Activated T-helper 2 cell treated with anti-CD3 and anti-CD28 coated beads, Interferon-gamma antibody, Interleukin-2, Interleukin-4, amounts not matched to agents 10 μg/mL and 5 μg/mL and 100 μg/mL, durations not matched to agents 14 hours and 24 hours and 36 hours (primary cell): ENCODE measurements at regions not wholly inside any gene's neighbourhood (a gene's known extent, or its start where the extent isn't known, plus 50 kb on each side); places are given as distances from the start of the nearest gene placed in this dataset.

Source experiments
- DNase-seq: peaks from one replicate; pipeline ENCODE4 v3.0.0; 2021; ENCODE audit warnings: low spot score
- H3K27ac Mint-ChIP-seq: one replicate; pipeline ENCODE4 v1.8.0; 2021; ENCODE audit warnings: mixed read lengths
- H3K27me3 Mint-ChIP-seq: one replicate; pipeline ENCODE4 v1.8.0; 2021; ENCODE audit warnings: low read depth, mixed read lengths
- H3K36me3 Mint-ChIP-seq: one replicate; pipeline ENCODE4 v1.8.0; 2021; ENCODE audit warnings: low read depth, mixed read lengths
- H3K4me1 Mint-ChIP-seq: one replicate; pipeline ENCODE4 v1.8.0; 2021; ENCODE audit warnings: low read depth, mixed read lengths
- H3K4me3 Mint-ChIP-seq: one replicate; pipeline ENCODE4 v1.8.0; 2021; ENCODE audit warnings: low read depth, mild to moderate bottlenecking, moderate library complexity, mixed read lengths
- H3K9me3 Mint-ChIP-seq: one replicate; pipeline ENCODE4 v1.8.0; 2021; ENCODE audit warnings: mixed read lengths
- intact Hi-C: fragments of 100-400 bp; cut with micrococcal nuclease; formaldehyde crosslinking; loops from one replicate; pipeline ENCODE4 v1.15.1; 2023

DNA sequence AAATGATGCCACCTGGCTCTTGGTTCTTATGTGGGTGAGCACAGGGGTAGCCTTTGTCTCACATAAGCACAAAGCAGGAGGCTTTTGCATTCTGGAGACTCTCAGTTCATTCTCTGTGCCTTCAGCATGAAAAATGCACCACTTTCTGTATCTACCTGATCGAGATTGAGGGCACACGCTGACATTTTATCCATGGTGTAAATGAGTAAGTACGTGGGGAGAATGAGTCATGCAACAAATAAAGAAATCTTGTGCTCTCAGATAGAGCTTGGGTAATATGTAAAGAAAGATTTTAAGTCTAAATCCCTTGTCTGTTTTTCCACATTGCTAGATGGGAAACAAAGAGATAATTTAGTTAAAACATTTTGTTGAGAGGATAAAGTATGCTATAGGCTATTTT lies 607.2 kb upstream of the WWC1 start:
- Mint-ChIP-seq H3K27me3 (no peaks in the 10 kb centered on the region), H3K4me3 (no peak overlapping the region), H3K9me3 (no peaks in the 10 kb centered on the region), H3K27ac (no peak overlapping the region), H3K36me3 (no peaks in the 10 kb centered on the region), H3K4me1 (no peaks in the 10 kb centered on the region)
- DNase-seq, result no peak
- intact Hi-C loops, result no loop called here

DNA sequence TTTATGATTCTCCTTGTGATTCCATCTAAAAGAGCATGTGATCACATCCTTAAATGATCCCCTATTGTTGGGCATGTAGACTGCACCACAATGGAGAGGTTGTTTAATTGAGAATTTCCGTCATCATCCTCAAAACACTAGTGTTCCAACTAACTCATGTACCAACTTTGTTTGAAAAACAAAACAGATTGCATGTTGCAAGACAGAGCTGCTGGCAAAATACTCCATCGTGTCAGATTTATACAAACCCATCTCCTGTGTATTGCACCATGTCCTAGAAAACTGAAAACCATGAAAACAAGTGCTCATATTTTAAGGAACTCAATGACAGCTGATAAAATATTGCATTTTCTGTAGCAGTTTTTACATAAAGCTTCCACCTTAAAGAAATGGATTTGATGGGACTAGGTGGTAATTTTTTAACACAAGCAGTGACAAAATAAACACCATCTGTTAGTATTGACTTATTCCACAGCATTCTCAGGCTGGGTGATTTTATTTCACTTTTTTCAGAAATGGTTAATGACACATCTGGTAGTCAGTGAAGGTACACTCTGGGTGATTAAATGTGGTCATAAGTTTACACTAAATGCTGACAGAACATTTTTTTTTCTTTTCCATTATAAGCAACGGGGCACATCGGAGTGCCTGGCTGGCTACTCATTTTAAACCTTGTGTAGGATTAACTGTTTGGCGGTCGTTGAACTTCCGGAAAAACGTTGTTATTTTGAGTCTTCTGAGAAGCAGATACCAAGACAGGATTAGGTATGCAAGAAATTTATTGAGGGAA lies 602.9 kb upstream of the WWC1 start:
- Mint-ChIP-seq H3K27ac (no peak overlapping the region), H3K27me3 (no peaks in the 10 kb centered on the region), H3K9me3 (no peaks in the 10 kb centered on the region), H3K4me1 (no peaks in the 10 kb centered on the region), H3K36me3 (no peaks in the 10 kb centered on the region), H3K4me3 (no peak overlapping the region)
- DNase-seq, result no peak
- intact Hi-C loops, result no loop called here

- Mint-ChIP-seq H3K9me3 (no peaks in the 10 kb centered on the region), H3K27ac (no peak overlapping the region), H3K27me3 (no peaks in the 10 kb centered on the region), H3K4me1 (no peaks in the 10 kb centered on the region), H3K4me3 (no peak overlapping the region), H3K36me3 (no peaks in the 10 kb centered on the region)
- intact Hi-C loops, result no loop called here
- DNase-seq, result no peak
Observed at GRCh38 chr5:167694325-167695147, 596.9 kb upstream of the WWC1 start.

DNA sequence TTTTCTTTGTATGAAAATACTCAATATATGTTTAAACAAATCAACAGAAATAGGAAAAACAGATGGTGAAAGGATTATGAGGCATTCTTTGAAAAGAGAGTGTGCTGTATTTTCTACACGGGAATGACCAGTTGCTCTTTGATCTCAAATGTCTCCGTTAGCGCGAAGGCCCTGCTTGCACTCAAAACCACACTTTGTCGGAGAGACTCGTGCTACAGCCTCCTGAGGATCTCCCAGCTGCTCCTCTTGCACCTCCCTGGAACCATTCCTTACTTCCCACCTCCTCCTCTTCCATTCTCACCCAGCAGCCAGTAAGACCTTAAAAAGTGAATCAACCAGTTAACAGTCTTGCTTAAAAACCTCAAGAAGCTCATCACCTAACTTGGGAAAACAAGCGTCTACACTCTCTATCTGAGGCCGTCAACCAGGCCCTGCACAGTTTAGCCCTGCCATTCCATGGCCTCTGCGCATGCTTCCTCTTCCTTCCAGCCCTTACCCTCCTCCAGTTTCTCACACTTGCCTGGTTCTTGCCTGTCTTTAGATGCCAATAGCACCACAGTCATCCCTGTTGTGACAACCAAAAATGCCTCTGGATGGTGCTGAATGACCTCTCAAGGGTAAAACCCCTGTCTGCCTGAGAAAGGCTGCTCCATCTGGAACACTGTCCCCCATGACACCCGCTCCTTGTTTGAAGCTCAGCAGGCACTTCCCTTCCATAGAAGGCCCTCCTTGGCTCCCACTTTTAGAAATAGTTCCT lies 594.7 kb upstream of the WWC1 start:
- DNase-seq, result no peak
- intact Hi-C loops, result no loop called here
- Mint-ChIP-seq H3K4me3 (no peak overlapping the region), H3K27me3 (no peaks in the 10 kb centered on the region), H3K4me1 (no peaks in the 10 kb centered on the region), H3K9me3 (no peaks in the 10 kb centered on the region), H3K36me3 (no peaks in the 10 kb centered on the region), H3K27ac (no peak overlapping the region)

GRCh38 chr5:167699432-167699831 lies 592.0 kb upstream of the WWC1 start:
- Mint-ChIP-seq H3K36me3 (no peaks in the 10 kb centered on the region), H3K4me3 (no peak overlapping the region), H3K4me1 (no peaks in the 10 kb centered on the region), H3K27ac (no peak overlapping the region), H3K9me3 (no peaks in the 10 kb centered on the region), H3K27me3 (no peaks in the 10 kb centered on the region)
- DNase-seq, result no peak
- intact Hi-C loops, result no loop called here

DNA sequence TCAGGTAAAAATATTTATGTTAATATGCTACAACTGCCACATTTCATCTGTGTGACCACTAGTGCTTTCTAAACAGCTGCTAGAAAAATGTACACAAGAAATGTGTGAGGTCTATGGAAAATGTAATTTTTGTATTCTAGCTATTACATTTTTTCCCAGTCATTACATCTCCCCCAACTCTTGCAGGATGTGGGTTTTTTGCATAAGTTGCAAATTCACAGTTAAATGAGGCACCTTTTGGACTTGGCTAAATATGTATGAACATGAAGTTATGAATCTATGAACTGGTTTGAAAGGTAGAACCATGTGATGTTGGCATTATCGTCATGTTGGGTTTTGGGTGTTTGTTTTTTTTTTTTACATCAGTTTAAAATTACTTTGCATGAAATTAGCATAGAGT lies 590.4 kb upstream of the WWC1 start:
- intact Hi-C loops, result no loop called here
- Mint-ChIP-seq H3K27ac (no peak overlapping the region), H3K9me3 (no peaks in the 10 kb centered on the region), H3K4me3 (no peak overlapping the region), H3K4me1 (no peaks in the 10 kb centered on the region), H3K36me3 (no peaks in the 10 kb centered on the region), H3K27me3 (no peaks in the 10 kb centered on the region)
- DNase-seq, result no peak

DNA sequence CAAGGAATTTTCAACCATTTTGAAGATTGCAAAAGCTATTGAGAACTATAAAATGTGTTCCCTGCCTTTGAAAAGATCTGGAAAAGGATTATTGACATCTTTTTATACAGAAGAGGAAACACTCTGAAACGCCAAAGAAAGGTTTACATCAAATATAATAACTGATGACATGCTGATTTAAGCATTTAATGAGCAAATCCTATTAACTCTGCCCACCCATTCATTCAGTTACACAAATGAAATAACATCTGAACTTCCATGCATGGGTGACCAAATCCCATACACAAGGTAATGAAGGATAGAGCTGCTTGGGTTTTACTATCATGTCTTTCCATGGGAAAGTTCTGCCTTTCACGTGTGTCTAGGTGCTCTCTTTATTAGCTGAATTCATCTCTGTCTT lies 589.4 kb upstream of the WWC1 start:
- no peaks in the 10 kb centered on the region for H3K36me3 Mint-ChIP-seq

DNA sequence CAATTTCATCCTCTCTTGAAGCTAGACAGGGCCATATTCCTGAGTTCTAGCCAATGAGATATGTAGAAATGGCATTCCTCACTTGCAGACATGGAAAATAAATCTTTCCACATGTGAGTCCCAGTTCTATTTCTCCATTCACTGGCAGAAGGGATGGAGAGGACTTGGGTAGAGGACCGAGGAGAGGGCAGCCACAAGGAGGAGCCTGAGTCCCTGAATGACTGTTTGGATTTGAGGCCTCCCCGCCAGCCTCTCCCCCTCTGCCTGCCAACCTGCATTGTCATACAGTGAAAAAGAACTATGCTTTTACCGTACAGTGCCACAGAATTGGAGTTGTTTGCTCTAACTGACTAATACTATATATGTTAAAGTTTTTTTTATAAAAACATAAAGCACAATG lies 583.0 kb upstream of the WWC1 start:
- H3K36me3 Mint-ChIP-seq, result no peaks in the 10 kb centered on the region
- H3K27ac Mint-ChIP-seq, result no peak overlapping the region
- H3K27me3 Mint-ChIP-seq, result no peaks in the 10 kb centered on the region
- no peaks in the 10 kb centered on the region for H3K4me1 Mint-ChIP-seq
- H3K9me3 Mint-ChIP-seq, result no peaks in the 10 kb centered on the region
- DNase-seq, result no peak
- H3K4me3 Mint-ChIP-seq, result no peak overlapping the region
- intact Hi-C loops, result no loop called here

More for the DNA sequence above, 589.4 kb upstream of the WWC1 start:
- intact Hi-C loops, result no loop called here
- no peak overlapping the region for H3K27ac Mint-ChIP-seq
- no peaks in the 10 kb centered on the region for H3K4me1 Mint-ChIP-seq
- no peak for DNase-seq
- H3K4me3 Mint-ChIP-seq, result no peak overlapping the region
- H3K9me3 Mint-ChIP-seq, result no peaks in the 10 kb centered on the region
- no peaks in the 10 kb centered on the region for H3K27me3 Mint-ChIP-seq

DNA sequence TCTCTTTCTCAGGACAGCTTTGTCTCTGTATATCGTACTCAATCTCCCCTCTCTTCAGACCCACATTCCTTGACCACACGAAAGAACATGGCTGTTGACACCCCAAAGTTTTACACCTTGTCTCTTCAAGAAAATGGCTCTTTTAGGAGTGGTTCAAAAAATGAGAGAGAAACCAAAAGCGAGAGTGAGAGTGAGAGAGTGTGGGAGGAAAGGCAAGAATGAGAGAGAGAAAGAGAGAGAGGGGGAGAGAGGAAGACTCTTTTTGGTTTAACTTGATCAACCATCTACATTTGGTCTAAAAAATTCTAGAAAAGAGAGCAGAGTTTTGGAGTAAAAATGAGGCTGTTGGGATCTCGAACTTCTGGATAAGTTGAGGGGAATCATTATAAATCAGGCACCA lies 581.8 kb upstream of the WWC1 start:
- Mint-ChIP-seq H3K27ac (no peak overlapping the region), H3K4me1 (no peaks in the 10 kb centered on the region)
- intact Hi-C loops, result no loop called here

GRCh38 chr5:167710444-167711073 lies 580.9 kb upstream of the WWC1 start:
- DNase-seq, result no peak
- no peaks in the 10 kb centered on the region for H3K4me1 Mint-ChIP-seq
- H3K27me3 Mint-ChIP-seq, result no peaks in the 10 kb centered on the region
- intact Hi-C loops, result no loop called here
- no peaks in the 10 kb centered on the region for H3K36me3 Mint-ChIP-seq
- H3K4me3 Mint-ChIP-seq, result no peak overlapping the region
- H3K27ac Mint-ChIP-seq, result no peak overlapping the region
- H3K9me3 Mint-ChIP-seq, result no peaks in the 10 kb centered on the region

More for the DNA sequence above, 581.8 kb upstream of the WWC1 start:
- no peak for DNase-seq
- Mint-ChIP-seq H3K4me3 (no peak overlapping the region), H3K9me3 (no peaks in the 10 kb centered on the region), H3K36me3 (no peaks in the 10 kb centered on the region), H3K27me3 (no peaks in the 10 kb centered on the region)

GRCh38 chr5:167712986-167713585 lies 578.4 kb upstream of the WWC1 start:
- Mint-ChIP-seq H3K27me3 (no peaks in the 10 kb centered on the region), H3K27ac (no peak overlapping the region), H3K4me3 (no peak overlapping the region), H3K9me3 (no peaks in the 10 kb centered on the region), H3K36me3 (no peaks in the 10 kb centered on the region), H3K4me1 (no peaks in the 10 kb centered on the region)
- intact Hi-C loops, result no loop called here
- no peak for DNase-seq

- Mint-ChIP-seq H3K4me3 (no peak overlapping the region), H3K27ac (no peak overlapping the region)
Observed at GRCh38 chr5:167713896-167714295, 577.5 kb upstream of the WWC1 start.

More at GRCh38 chr5:167713896-167714295, 577.5 kb upstream of the WWC1 start:
- Mint-ChIP-seq H3K4me1 (no peaks in the 10 kb centered on the region), H3K36me3 (no peaks in the 10 kb centered on the region), H3K9me3 (no peaks in the 10 kb centered on the region), H3K27me3 (no peaks in the 10 kb centered on the region)
- no peak for DNase-seq
- intact Hi-C loops, result no loop called here
